ENCODE measurements at regions not wholly inside any gene's neighbourhood (a gene's known extent, or its start where the extent isn't known, plus 50 kb on each side); places are given as distances from the start of the nearest gene placed in this dataset.

- H3K4me3 ChIP-seq (ENCODE audit: low read depth, low read length), result no peak overlapping the region
- TF ChIP-seq CTCF (IDR thresholded peaks at IDR 0.05; ENCODE audit: low read depth, low read length, missing control alignments), result no peak
- DNase-seq (ENCODE audit: low read depth), result no peak
Observed at GRCh38 chr13:72150502-72150901, 283.5 kb upstream of the DACH1 start.

- DNase-seq (ENCODE audit: low read depth), result no peak
- TF ChIP-seq CTCF (IDR thresholded peaks at IDR 0.05; ENCODE audit: low read depth, low read length, missing control alignments), result no peak
Observed at GRCh38 chr13:72149701-72150100, 282.7 kb upstream of the DACH1 start.

GRCh38 chr13:72146816-72147215 is 279.8 kb upstream of the DACH1 start:
- no peak overlapping the region for H3K4me3 ChIP-seq (ENCODE audit: low read depth, low read length)
- no peak for TF ChIP-seq CTCF (IDR thresholded peaks at IDR 0.05; ENCODE audit: low read depth, low read length, missing control alignments)
- DNase-seq (ENCODE audit: low read depth), result no peak

More at GRCh38 chr13:72149701-72150100, 282.7 kb upstream of the DACH1 start:
- no peak overlapping the region for H3K4me3 ChIP-seq (ENCODE audit: low read depth, low read length)

GRCh38 chr13:72145383-72145782 is 278.4 kb upstream of the DACH1 start:
- TF ChIP-seq CTCF (IDR thresholded peaks at IDR 0.05; ENCODE audit: low read depth, low read length, missing control alignments), result no peak
- no peak for DNase-seq (ENCODE audit: low read depth)
- no peak overlapping the region for H3K4me3 ChIP-seq (ENCODE audit: low read depth, low read length)

GRCh38 chr13:72144636-72145035 is 277.6 kb upstream of the DACH1 start:
- TF ChIP-seq CTCF (IDR thresholded peaks at IDR 0.05; ENCODE audit: low read depth, low read length, missing control alignments), result no peak
- no peak for DNase-seq (ENCODE audit: low read depth)
- no peak overlapping the region for H3K4me3 ChIP-seq (ENCODE audit: low read depth, low read length)

- DNase-seq (ENCODE audit: low read depth), result no peak
- H3K4me3 ChIP-seq (ENCODE audit: low read depth, low read length), result no peak overlapping the region
- no peak for TF ChIP-seq CTCF (IDR thresholded peaks at IDR 0.05; ENCODE audit: low read depth, low read length, missing control alignments)
Observed at GRCh38 chr13:72141855-72142519, 275.0 kb upstream of the DACH1 start.

- DNase-seq (ENCODE audit: low read depth), result no peak
- H3K4me3 ChIP-seq (ENCODE audit: low read depth, low read length), result no peak overlapping the region
Observed at GRCh38 chr13:72139192-72139591, 272.2 kb upstream of the DACH1 start.

More at GRCh38 chr13:72139192-72139591, 272.2 kb upstream of the DACH1 start:
- no peak for TF ChIP-seq CTCF (IDR thresholded peaks at IDR 0.05; ENCODE audit: low read depth, low read length, missing control alignments)
